GF-D8 (cell line): ENCODE measurements at regions not wholly inside any gene's neighbourhood (a gene's known extent, or its start where the extent isn't known, plus 50 kb on each side); places are given as distances from the start of the nearest gene placed in this dataset.

Experiments used
- DNase-seq: peaks from one replicate; lab custom pipeline; 2025; lab: John Stamatoyannopoulos, UW

DNA sequence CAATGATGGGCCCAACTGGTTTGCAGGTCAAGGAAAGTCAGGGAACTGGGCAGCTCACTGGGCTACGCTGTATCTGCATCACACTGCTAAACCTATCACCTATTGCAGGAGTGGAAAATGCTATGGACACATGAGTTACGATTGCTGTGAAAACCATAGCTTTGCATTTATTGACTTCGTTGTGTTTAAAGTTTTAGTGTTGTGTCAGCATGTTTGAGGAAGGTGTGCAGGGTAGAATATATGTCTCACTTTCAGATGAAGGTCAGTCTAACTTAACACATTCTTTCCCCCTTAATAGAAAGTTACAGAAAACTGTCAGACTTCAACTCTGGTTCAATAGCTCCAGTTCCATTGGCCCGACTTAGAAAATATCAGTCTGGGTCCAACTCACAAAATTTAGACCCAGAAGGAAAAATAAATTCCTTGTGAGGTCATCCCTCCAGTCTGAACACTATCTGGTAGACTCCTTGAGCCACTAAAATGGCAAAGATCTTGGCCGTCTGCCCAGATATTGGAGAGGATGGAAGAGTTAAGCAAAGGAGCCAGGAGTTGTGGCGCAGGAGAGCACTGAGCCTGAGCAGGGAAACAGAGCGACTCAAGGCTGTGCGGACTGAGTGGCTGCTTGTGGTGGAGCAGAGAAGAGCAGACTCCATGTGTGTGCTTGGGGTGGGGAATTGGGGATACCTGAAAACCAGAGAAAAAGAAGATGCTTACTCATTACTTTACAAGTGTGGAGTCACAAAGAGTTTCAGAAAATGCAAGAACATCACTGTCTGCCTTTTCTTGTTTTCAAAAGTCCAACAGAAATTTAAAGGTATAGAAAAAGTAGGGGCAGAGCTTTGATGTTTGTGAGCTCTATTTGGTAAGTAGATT lies 518.5 kb downstream of the FGF9 start:
- DNase-seq = no peak

DNA sequence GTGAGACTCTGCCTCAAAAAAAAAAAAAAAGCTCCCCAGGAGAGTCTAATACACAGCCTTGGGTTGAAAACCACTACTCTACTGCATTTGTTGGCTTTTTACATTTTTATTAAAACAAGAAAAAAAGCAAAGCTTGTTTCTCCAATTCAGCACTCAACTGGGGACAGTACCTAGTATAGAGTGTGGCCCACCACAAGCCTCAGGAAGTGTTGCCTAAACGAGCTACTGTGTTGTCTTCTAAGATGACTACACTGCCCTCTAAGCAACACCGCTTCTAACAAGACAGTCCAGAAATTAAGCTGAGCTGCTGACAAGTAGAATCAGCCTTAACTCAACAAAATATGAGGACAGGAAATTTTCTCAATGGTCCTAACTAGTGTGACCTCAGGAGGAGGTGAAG lies 522.2 kb downstream of the FGF9 start:
- DNase-seq = no peak

- no peak for DNase-seq
Measured at GRCh38 chr13:22194106-22194805, 523.4 kb downstream of the FGF9 start.

DNA sequence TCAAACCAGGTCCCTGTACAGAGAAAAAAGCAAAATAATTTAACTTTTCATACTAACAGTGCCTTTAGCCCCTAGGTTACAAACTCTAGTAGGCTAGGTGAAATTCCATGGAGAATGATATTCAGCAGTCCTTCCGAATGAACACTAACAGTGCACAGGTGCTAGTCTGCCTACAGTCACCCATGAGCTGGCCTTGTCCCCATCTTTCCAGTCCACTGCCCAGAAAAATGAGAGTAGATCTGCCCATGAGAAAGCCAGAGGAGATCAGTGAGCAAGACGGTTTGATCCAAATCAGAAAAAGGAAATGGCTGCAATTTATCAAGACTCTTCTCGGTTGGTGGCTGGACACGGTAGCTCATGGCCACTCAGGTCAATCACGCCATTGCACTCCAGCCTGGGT lies 524.9 kb downstream of the FGF9 start:
- DNase-seq = no peak

GRCh38 chr13:22196777-22197176 lies 525.9 kb downstream of the FGF9 start:
- DNase-seq = no peak

DNA sequence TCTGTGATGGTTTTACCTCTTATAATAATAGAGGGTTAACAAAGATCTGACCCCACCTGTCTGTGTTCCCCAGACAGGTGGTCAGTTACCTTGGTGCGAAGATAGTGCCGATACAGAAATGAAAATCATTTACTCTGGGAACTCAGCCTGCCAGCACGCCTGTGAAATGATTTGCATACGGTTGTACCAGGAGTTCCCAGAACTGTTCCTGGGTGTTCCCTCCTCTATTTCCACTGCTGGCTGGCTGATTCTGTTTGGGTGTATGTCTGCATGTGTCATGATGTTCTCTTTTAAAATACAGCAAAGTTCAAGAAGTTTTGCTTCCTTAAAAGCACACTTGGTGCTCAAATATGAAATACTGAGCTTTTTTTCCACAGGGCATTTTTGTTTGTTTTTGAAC lies 527.1 kb downstream of the FGF9 start:
- no peak for DNase-seq

DNA sequence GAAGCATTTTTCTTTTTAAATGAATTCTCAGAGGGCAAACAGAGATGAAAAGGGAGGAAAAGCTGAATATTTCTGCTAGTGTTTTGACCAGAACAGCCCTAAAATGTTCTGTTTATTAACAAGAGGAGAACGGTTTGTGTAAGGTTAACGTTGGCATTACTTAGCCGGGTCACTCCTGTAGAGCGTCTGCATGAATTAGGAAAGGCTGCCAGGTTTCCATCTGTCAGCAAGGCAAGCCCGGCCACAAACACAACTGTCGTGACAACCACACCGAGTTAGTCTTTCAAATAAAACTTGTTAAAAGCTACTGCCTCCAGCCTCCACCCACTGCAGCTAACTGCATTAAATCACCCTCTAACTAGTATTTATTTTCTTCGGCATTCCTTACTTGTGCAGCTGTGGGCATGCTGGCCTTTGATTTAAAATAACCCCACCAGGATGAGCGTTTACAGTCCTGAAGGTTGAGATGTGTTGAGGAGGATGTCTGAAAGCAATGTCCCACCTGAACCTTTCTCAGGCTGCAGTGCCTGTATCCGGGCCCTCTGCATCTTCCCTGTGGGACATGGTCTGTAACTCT lies 527.9 kb downstream of the FGF9 start:
- no peak for DNase-seq

- DNase-seq = no peak
Measured at GRCh38 chr13:22200440-22200839, 529.6 kb downstream of the FGF9 start.

DNA sequence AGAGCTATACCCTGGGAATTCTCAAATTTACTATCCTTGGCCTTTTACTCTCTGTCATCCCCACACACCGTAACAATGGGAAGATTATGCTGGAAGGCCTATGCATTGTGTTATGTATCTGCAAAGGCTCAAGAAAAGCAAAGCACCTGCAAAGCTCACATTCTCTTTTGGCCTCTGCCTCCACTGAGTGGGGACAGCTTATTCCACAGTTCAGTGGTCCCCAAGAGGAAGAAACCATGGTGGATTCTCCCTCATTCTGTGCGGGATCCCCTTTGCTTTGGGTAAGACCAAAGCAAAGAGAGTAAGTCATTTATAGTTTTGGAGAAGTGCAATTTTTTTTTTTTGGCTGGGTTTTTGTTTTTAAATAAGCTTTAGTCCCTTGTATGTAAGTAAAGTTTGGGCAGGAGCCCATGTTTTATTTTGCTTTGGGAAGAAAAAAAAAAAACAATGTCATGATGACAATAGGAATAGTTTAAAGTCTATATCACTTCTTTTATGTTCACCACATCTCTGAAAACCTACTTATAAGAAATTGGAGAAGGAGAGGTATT lies 530.6 kb downstream of the FGF9 start:
- DNase-seq = no peak

GRCh38 chr13:22210134-22210930 lies 539.5 kb downstream of the FGF9 start:
- DNase-seq = no peak

GRCh38 chr13:22211876-22212275 lies 541.0 kb downstream of the FGF9 start:
- DNase-seq = no peak

GRCh38 chr13:22212576-22212975 lies 541.7 kb downstream of the FGF9 start:
- no peak for DNase-seq

DNA sequence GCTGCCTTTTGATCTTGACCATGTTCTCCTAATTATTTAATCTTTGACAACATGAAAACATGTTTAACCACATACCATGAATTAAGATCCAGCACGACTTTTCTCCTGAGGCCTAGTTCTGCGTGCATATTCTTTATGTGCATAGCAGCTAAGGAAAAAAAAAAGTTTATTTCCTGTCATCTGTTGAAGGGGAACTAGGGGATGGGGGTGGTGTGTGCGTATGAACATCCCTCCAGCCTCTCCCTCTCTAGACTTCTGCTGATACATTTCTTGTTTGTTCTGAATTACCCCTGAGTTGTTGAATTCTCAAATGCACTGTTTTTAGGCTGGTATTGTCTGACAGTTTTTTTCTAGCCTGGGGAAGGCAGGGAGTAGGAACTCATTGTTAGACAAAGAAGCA lies 543.3 kb downstream of the FGF9 start:
- no peak for DNase-seq

GRCh38 chr13:22218797-22219196 lies 547.9 kb downstream of the FGF9 start:
- DNase-seq = no peak

GRCh38 chr13:22219709-22220108 lies 548.8 kb downstream of the FGF9 start:
- DNase-seq = no peak

DNA sequence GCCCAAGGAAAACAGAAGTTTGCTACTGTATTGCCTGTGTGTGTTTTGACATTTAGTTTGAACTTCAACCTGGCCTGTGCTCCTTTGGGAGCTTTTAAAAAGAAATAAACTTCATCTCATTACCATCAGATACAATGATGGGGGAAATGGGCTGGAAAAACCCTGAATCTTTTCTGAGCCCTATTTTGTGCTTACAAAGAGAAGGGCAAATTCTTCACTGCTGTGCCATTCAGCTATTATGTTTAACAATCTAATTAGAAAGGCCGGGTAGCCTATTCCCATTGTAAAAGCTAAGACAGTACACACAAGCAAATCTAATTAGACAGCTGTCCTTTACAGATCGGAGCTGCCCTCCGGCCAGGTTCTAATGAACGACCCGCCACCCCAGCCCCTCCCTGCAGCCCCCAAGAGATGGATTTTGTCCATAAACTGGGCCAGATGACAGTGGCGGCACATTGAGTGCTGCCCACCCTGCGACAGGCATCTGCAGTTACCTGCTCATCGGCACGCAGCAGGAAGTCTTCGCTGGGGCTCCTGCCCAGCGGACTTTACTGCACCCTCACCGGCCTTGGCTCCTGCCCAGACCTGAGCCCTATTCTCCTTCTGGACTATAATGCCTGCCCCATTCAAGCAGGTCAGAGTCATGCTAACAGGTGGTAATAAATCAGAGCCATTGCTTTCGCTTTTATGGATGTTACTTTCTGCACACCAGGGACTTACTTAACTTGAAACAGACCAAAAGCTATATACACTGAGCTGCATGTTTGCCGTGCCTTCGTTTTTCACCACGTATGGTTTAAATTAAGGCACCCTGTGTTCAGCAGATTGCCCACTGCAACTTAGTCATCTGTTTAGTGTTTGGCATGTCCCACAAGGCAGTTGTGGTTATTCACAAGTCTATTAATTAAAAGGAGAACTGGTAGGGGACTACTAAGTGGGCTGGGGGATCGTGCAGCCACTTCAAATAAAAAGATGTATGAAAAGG lies 549.6 kb downstream of the FGF9 start:
- no peak for DNase-seq

- no peak for DNase-seq
Measured at GRCh38 chr13:22223411-22223810, 552.5 kb downstream of the FGF9 start.

- no peak for DNase-seq
Measured at GRCh38 chr13:22226086-22226485, 555.2 kb downstream of the FGF9 start.

DNA sequence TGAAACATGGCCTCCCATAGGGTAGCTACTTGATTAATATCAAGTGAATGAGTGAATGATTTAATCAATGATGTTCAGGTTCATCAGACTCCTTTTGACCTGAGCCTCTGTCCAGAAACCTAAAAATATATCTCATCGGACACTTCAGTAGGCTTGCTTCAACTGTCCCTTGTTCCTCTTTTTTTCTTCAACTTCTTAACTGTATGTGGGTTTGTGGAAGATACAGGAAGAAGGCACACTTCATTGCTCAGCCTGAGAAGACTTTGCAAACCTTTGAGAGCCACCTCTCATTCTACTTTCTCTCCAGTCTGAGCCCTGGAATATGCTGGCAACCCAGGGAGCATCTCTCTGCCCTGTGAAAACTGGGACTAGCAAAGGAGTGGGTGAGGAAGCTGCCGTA lies 557.0 kb downstream of the FGF9 start:
- no peak for DNase-seq

DNA sequence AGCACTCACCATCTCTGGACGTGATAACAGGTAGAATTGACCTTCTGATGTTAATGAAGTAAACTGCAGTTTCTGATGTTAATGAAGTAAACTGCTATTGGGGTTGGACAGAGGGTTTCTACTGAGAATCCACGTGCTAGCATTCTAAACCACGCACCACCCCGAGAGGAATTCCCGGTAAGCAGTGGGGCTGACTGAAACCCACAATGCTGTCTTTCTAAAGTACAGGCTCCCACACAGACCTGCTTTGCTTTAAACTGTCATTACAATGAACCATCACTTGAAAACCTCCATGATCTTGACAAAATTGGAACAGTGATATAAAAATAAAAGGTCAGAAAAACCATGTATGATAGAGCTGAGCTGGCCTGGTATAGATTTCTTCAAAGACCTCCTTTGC lies 559.0 kb downstream of the FGF9 start:
- DNase-seq = no peak

- no peak for DNase-seq
Measured at GRCh38 chr13:22232186-22232585, 561.3 kb downstream of the FGF9 start.
